ENCODE measurements at regions not wholly inside any gene's neighbourhood (a gene's known extent, or its start where the extent isn't known, plus 50 kb on each side); places are given as distances from the start of the nearest gene placed in this dataset.

GRCh38 chr7:19378345-19378714 lies 233.1 kb upstream of the FERD3L start:
- dilution Hi-C loops (cut with MboI; ENCODE audit: extremely low pct_ligation_motif_present, low sequenced_read_pairs): no loop called here
- no peaks in the 10 kb centered on the region for H3K27me3 ChIP-seq (ENCODE audit: control insufficient read depth, extremely low read depth, insufficient read depth, low read length)
- no peak overlapping the region for H3K4me3 ChIP-seq (ENCODE audit: control insufficient read depth in 2 of 3, extremely low read depth in 1 of 3, insufficient read depth in 2 of 3, low read depth in 1 of 3, low read length in 3 of 3)
- TF ChIP-seq CTCF (optimal IDR thresholded peaks at IDR 0.05 in 1 of 3, IDR thresholded peaks at IDR 0.05 in 1 of 3, conservative IDR thresholded peaks at IDR 0.05 in 1 of 3; ENCODE audit: extremely low read depth in 1 of 3, insufficient read depth in 2 of 3, low read length in 3 of 3) (no peak), EZH2 (IDR thresholded peaks at IDR 0.05; ENCODE audit: low read length) (no peak)
- FAIRE-seq (no peak), DNase-seq (ENCODE audit: low read depth, low spot score) (no peak)
- H3K9me1 ChIP-seq (ENCODE audit: control insufficient read depth, extremely low read depth, insufficient read depth, low read length): no peaks in the 10 kb centered on the region
- no peak overlapping the region for H3K9ac ChIP-seq (ENCODE audit: control insufficient read depth, extremely low read depth, insufficient read depth, low read length)
- no peak overlapping the region for H2AFZ ChIP-seq (ENCODE audit: control insufficient read depth, low read length)
- H3K4me1 ChIP-seq (ENCODE audit: control insufficient read depth, extremely low read depth, insufficient read depth, low read length): no peaks in the 10 kb centered on the region
- H4K20me1 ChIP-seq (ENCODE audit: control insufficient read depth, extremely low read depth, insufficient read depth, low read length): no peaks in the 10 kb centered on the region
- no peaks in the 10 kb centered on the region for H3K9me3 ChIP-seq (ENCODE audit: control insufficient read depth, low read depth, low read length)
- no peaks in the 10 kb centered on the region for H3K79me2 ChIP-seq (ENCODE audit: control insufficient read depth, insufficient read depth, low read length)
- no peak overlapping the region for H3K27ac ChIP-seq (ENCODE audit: control insufficient read depth, insufficient read depth, low read length)
- H3K36me3 ChIP-seq (ENCODE audit: control insufficient read depth in 2 of 2, extremely low read depth in 1 of 2, insufficient read depth in 2 of 2, low read length in 2 of 2): no peaks in the 10 kb centered on the region
- no peak overlapping the region for H3K4me2 ChIP-seq (ENCODE audit: control insufficient read depth, extremely low read depth, insufficient read depth, low read depth, low read length)

GRCh38 chr7:19377611-19378344 lies 232.6 kb upstream of the FERD3L start:
- no peaks in the 10 kb centered on the region for H3K9me1 ChIP-seq (ENCODE audit: control insufficient read depth, extremely low read depth, insufficient read depth, low read length)
- no peaks in the 10 kb centered on the region for H3K36me3 ChIP-seq (ENCODE audit: control insufficient read depth in 2 of 2, extremely low read depth in 1 of 2, insufficient read depth in 2 of 2, low read length in 2 of 2)
- no peak overlapping the region for H3K9ac ChIP-seq (ENCODE audit: control insufficient read depth, extremely low read depth, insufficient read depth, low read length)
- H3K27ac ChIP-seq (ENCODE audit: control insufficient read depth, insufficient read depth, low read length): no peak overlapping the region
- TF ChIP-seq EZH2 (IDR thresholded peaks at IDR 0.05; ENCODE audit: low read length) (no peak), CTCF (optimal IDR thresholded peaks at IDR 0.05 in 1 of 3, IDR thresholded peaks at IDR 0.05 in 1 of 3, conservative IDR thresholded peaks at IDR 0.05 in 1 of 3; ENCODE audit: extremely low read depth in 1 of 3, insufficient read depth in 2 of 3, low read length in 3 of 3) (no peak)
- no peak overlapping the region for H2AFZ ChIP-seq (ENCODE audit: control insufficient read depth, low read length)
- H3K4me2 ChIP-seq (ENCODE audit: control insufficient read depth, extremely low read depth, insufficient read depth, low read depth, low read length): no peak overlapping the region
- dilution Hi-C loops (cut with MboI; ENCODE audit: extremely low pct_ligation_motif_present, low sequenced_read_pairs): no loop called here
- H4K20me1 ChIP-seq (ENCODE audit: control insufficient read depth, extremely low read depth, insufficient read depth, low read length): no peaks in the 10 kb centered on the region
- DNase-seq (ENCODE audit: low read depth, low spot score) (no peak), FAIRE-seq (no peak)
- H3K9me3 ChIP-seq (ENCODE audit: control insufficient read depth, low read depth, low read length): no peaks in the 10 kb centered on the region
- no peak overlapping the region for H3K4me3 ChIP-seq (ENCODE audit: control insufficient read depth in 2 of 3, extremely low read depth in 1 of 3, insufficient read depth in 2 of 3, low read depth in 1 of 3, low read length in 3 of 3)
- H3K4me1 ChIP-seq (ENCODE audit: control insufficient read depth, extremely low read depth, insufficient read depth, low read length): no peaks in the 10 kb centered on the region
- H3K27me3 ChIP-seq (ENCODE audit: control insufficient read depth, extremely low read depth, insufficient read depth, low read length): no peaks in the 10 kb centered on the region
- H3K79me2 ChIP-seq (ENCODE audit: control insufficient read depth, insufficient read depth, low read length): no peaks in the 10 kb centered on the region
